ENCODE measurements at regions not wholly inside any gene's neighbourhood (a gene's known extent, or its start where the extent isn't known, plus 50 kb on each side); places are given as distances from the start of the nearest gene placed in this dataset.

- DNase-seq, result no peak
These were observed 193.0 kb downstream of the HLX start for GRCh38 chr1:221072214-221072613.

- no peak for DNase-seq
These were observed 195.1 kb downstream of the HLX start for GRCh38 chr1:221074332-221074731.

- DNase-seq, result no peak
These were observed 196.7 kb downstream of the HLX start for GRCh38 chr1:221075911-221076310.

- DNase-seq, result no peak
These were observed 197.2 kb downstream of the HLX start for GRCh38 chr1:221076391-221076811.

GRCh38 chr1:221078260-221078965, 199.2 kb downstream of the HLX start:
- DNase-seq, result no peak

GRCh38 chr1:221083902-221084301, 204.7 kb downstream of the HLX start:
- no peak for DNase-seq

GRCh38 chr1:221084681-221085080, 205.4 kb downstream of the HLX start:
- no peak for DNase-seq

GRCh38 chr1:221085701-221086375, 206.6 kb downstream of the HLX start:
- DNase-seq, result no peak

- DNase-seq, result no peak
These were observed 208.7 kb downstream of the HLX start for GRCh38 chr1:221087919-221088318.

GRCh38 chr1:221089273-221089672, 210.0 kb downstream of the HLX start:
- no peak for DNase-seq

GRCh38 chr1:221089803-221090202, 210.6 kb downstream of the HLX start:
- no peak for DNase-seq

GRCh38 chr1:221093903-221094791, 214.9 kb downstream of the HLX start:
- no peak for DNase-seq

- no peak for DNase-seq
These were observed 218.4 kb downstream of the HLX start for GRCh38 chr1:221097479-221098281.

GRCh38 chr1:221098471-221099405, 219.5 kb downstream of the HLX start:
- no peak for DNase-seq

- DNase-seq, result no peak
These were observed 220.7 kb downstream of the HLX start for GRCh38 chr1:221099747-221100595.

GRCh38 chr1:221100611-221101010, 221.4 kb downstream of the HLX start:
- DNase-seq, result no peak

- DNase-seq, result no peak
These were observed 222.8 kb downstream of the HLX start for GRCh38 chr1:221101807-221102605.

GRCh38 chr1:221104596-221104995, 225.4 kb downstream of the HLX start:
- DNase-seq, result no peak

GRCh38 chr1:221105578-221105977, 226.3 kb downstream of the HLX start:
- DNase-seq, result no peak

GRCh38 chr1:221106616-221107015, 227.4 kb downstream of the HLX start:
- DNase-seq, result no peak

Measured in activated CD8-positive, alpha-beta memory T cell treated with anti-CD3 and anti-CD28 coated beads for 24 hours (primary cell).